ENCODE measurements at regions not wholly inside any gene's neighbourhood (a gene's known extent, or its start where the extent isn't known, plus 50 kb on each side); places are given as distances from the start of the nearest gene placed in this dataset.

GRCh38 chr2:10981451-10981850, 69.7 kb downstream of the KCNF1 start:
- Mint-ChIP-seq H3K4me3 (no peak overlapping the region), H3K4me1 (ENCODE audit: low read depth) (no peaks in the 10 kb centered on the region), H3K36me3 (ENCODE audit: low read depth) (no peaks in the 10 kb centered on the region), H3K9me3 (no peaks in the 10 kb centered on the region), H3K27me3 (ENCODE audit: insufficient read depth) (peaks cover 47% of the 10 kb centered on the region), H3K27ac (no peak overlapping the region)
- no peak for DNase-seq
- no peak for TF ChIP-seq CTCF (IDR thresholded peaks at IDR 0.05)

GRCh38 chr2:10981941-10982431, 70.3 kb downstream of the KCNF1 start:
- Mint-ChIP-seq H3K4me1 (ENCODE audit: low read depth) (no peaks in the 10 kb centered on the region), H3K9me3 (no peaks in the 10 kb centered on the region), H3K27ac (no peak overlapping the region), H3K36me3 (ENCODE audit: low read depth) (no peaks in the 10 kb centered on the region), H3K27me3 (ENCODE audit: insufficient read depth) (peaks cover 43% of the 10 kb centered on the region), H3K4me3 (no peak overlapping the region)
- no peak for TF ChIP-seq CTCF (IDR thresholded peaks at IDR 0.05)
- no peak for DNase-seq

GRCh38 chr2:10982931-10983701, 71.4 kb downstream of the KCNF1 start:
- H3K9me3 Mint-ChIP-seq = no peaks in the 10 kb centered on the region
- TF ChIP-seq CTCF (IDR thresholded peaks at IDR 0.05) = no peak
- no peak overlapping the region for H3K27ac Mint-ChIP-seq
- no peaks in the 10 kb centered on the region for H3K4me1 Mint-ChIP-seq (ENCODE audit: low read depth)
- H3K4me3 Mint-ChIP-seq = no peak overlapping the region
- H3K27me3 Mint-ChIP-seq (ENCODE audit: insufficient read depth) = peaks cover 40% of the 10 kb centered on the region
- no peaks in the 10 kb centered on the region for H3K36me3 Mint-ChIP-seq (ENCODE audit: low read depth)
- no peak for DNase-seq

- Mint-ChIP-seq H3K36me3 (ENCODE audit: low read depth) (no peaks in the 10 kb centered on the region), H3K4me1 (ENCODE audit: low read depth) (no peaks in the 10 kb centered on the region), H3K27ac (no peak overlapping the region), H3K4me3 (no peak overlapping the region), H3K27me3 (ENCODE audit: insufficient read depth) (peaks cover 39% of the 10 kb centered on the region), H3K9me3 (no peaks in the 10 kb centered on the region)
- TF ChIP-seq CTCF (IDR thresholded peaks at IDR 0.05) = no peak
- DNase-seq = no peak
Measured at GRCh38 chr2:10983711-10984110, 72.0 kb downstream of the KCNF1 start.

- Mint-ChIP-seq H3K36me3 (ENCODE audit: low read depth) (no peaks in the 10 kb centered on the region), H3K27me3 (ENCODE audit: insufficient read depth) (peaks cover 36% of the 10 kb centered on the region), H3K4me1 (ENCODE audit: low read depth) (no peaks in the 10 kb centered on the region), H3K9me3 (no peaks in the 10 kb centered on the region), H3K27ac (no peak overlapping the region), H3K4me3 (no peak overlapping the region)
- DNase-seq = no peak
- TF ChIP-seq CTCF (IDR thresholded peaks at IDR 0.05) = no peak
Measured at GRCh38 chr2:10984418-10985135, 72.8 kb downstream of the KCNF1 start.
